ENCODE measurements at regions not wholly inside any gene's neighbourhood (a gene's known extent, or its start where the extent isn't known, plus 50 kb on each side); places are given as distances from the start of the nearest gene placed in this dataset.

GRCh38 chr2:120632796-120633646 is 102.6 kb upstream of the GLI2 start:
- Histone ChIP-seq H3K79me2 (ENCODE audit: control insufficient read depth, insufficient read depth, low read length) (no peaks in the 10 kb centered on the region), H3K27ac (ENCODE audit: control insufficient read depth, insufficient read depth) (no peak overlapping the region), H3K4me1 (ENCODE audit: control insufficient read depth, insufficient read depth, low read length) (no peaks in the 10 kb centered on the region), H3K9ac (ENCODE audit: control insufficient read depth, insufficient read depth, low read length) (no peak overlapping the region), H3K4me3 (no peak overlapping the region), H3K9me3 (replicated peaks; ENCODE audit: control insufficient read depth, insufficient read depth, low read length) (no peaks in the 10 kb centered on the region), H4K20me1 (ENCODE audit: control insufficient read depth, insufficient read depth) (no peaks in the 10 kb centered on the region), H3K36me3 (ENCODE audit: control insufficient read depth in 2 of 2, insufficient read depth in 2 of 2, low read length in 1 of 2) (no peaks in the 10 kb centered on the region), H3K27me3 (replicated peaks in 1 of 2; ENCODE audit: control insufficient read depth in 2 of 2, insufficient read depth in 2 of 2, low read length in 1 of 2) (peaks cover 0 to 2% of the 10 kb centered on the region in 2 experiments; a peak in 2 of 4 replicates), H2AFZ (ENCODE audit: control insufficient read depth, low read depth, low read length) (no peak overlapping the region), H3K4me2 (ENCODE audit: control insufficient read depth, insufficient read depth) (no peak overlapping the region)
- POLR2A ChIA-PET: no interaction called here
- SMC1A ChIA-PET (ENCODE audit: uncharacterized antibody, unreplicated experiment): no interaction called here
- intact Hi-C loops (cut with micrococcal nuclease; ENCODE audit: unreplicated experiment): no loop called here
- no TSS peak for BruUV-seq (replicated peaks)
- CTCF ChIA-PET: no interaction called here
- DNase-seq (ENCODE audit: low read depth, low spot score) (no peak), FAIRE-seq (no peak), ATAC-seq (no peak)
- in situ Hi-C loops (cut with MboI): no loop called here
- RAD21 ChIA-PET (ENCODE audit: unreplicated experiment): no interaction called here
- 34% methylated on average over 15 of the region's 17 CpGs for WGBS (ENCODE audit: insufficient coverage, insufficient replicate concordance, low lambda C conversion rate, missing lambda C conversion rate)
- TF ChIP-seq RELB (IDR thresholded peaks at IDR 0.05; ENCODE audit: low read depth): no peak
- no peak for TF ChIP-seq POU2F2 (IDR thresholded peaks at IDR 0.05; ENCODE audit: borderline replicate concordance, low read depth, low read length)
- TF ChIP-seq EP300 (IDR thresholded peaks at IDR 0.05; ENCODE audit: borderline replicate concordance in 1 of 2, control insufficient read depth in 1 of 2, low read depth in 2 of 2, low read length in 2 of 2): no peak
- no peak for TF ChIP-seq CUX1 (IDR thresholded peaks at IDR 0.05; ENCODE audit: insufficient replicate concordance, low read depth, low read length)
- no peak for TF ChIP-seq CHD2 (IDR thresholded peaks at IDR 0.05; ENCODE audit: borderline replicate concordance, low read depth, low read length)
- no peak for TF ChIP-seq STAT3 (IDR thresholded peaks at IDR 0.05; ENCODE audit: low read depth, low read length)
- TF ChIP-seq, protein P1, sequence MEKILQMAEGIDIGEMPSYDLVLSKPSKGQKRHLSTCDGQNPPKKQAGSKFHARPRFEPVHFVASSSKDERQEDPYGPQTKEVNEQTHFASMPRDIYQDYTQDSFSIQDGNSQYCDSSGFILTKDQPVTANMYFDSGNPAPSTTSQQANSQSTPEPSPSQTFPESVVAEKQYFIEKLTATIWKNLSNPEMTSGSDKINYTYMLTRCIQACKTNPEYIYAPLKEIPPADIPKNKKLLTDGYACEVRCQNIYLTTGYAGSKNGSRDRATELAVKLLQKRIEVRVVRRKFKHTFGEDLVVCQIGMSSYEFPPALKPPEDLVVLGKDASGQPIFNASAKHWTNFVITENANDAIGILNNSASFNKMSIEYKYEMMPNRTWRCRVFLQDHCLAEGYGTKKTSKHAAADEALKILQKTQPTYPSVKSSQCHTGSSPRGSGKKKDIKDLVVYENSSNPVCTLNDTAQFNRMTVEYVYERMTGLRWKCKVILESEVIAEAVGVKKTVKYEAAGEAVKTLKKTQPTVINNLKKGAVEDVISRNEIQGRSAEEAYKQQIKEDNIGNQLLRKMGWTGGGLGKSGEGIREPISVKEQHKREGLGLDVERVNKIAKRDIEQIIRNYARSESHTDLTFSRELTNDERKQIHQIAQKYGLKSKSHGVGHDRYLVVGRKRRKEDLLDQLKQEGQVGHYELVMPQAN (conservative IDR thresholded peaks at IDR 0.05): no peak
- no peak for TF ChIP-seq POLR2AphosphoS2 (IDR thresholded peaks at IDR 0.05; ENCODE audit: low read depth, low read length)
- no peak for TF ChIP-seq BRCA1 (IDR thresholded peaks at IDR 0.05; ENCODE audit: low read depth, low read length)
- no peak for TF ChIP-seq CREB1 (IDR thresholded peaks at IDR 0.05; ENCODE audit: low read depth)

All from GM12878 (cell line).